GM10266 (cell line): ENCODE measurements at regions not wholly inside any gene's neighbourhood (a gene's known extent, or its start where the extent isn't known, plus 50 kb on each side); places are given as distances from the start of the nearest gene placed in this dataset.
"Not testable (repeated sequence)": the region's sequence is repeated elsewhere in the genome, so short reads cannot be mapped to it uniquely, and the experiment has no call there.

Experiments
- DNase-seq: peaks from one replicate; pipeline ENCODE4 v3.0.0; 2012; ENCODE audit errors: extremely low spot score
- CTCF ChIP-seq: IDR thresholded peaks from 2 replicates; pipeline ENCODE4 v1.5.1; 2012; ENCODE audit warnings: mild to moderate bottlenecking, low read depth; ENCODE audit not compliant: control insufficient read depth, insufficient read depth; ENCODE audit errors: missing control alignments

GRCh38 chr12:97701901-97702300 is 239.3 kb downstream of the RMST start:
- TF ChIP-seq CTCF: no peak
- no peak for DNase-seq

GRCh38 chr12:97711392-97711791 is 248.8 kb downstream of the RMST start:
- TF ChIP-seq CTCF: no peak
- no peak for DNase-seq

- TF ChIP-seq CTCF: no peak
- no peak for DNase-seq
These were observed 250.7 kb downstream of the RMST start for GRCh38 chr12:97713270-97713669.

- TF ChIP-seq CTCF: no peak
- DNase-seq: no peak
These were observed 251.5 kb downstream of the RMST start for GRCh38 chr12:97714107-97714563.

- no peak for DNase-seq
- no peak for TF ChIP-seq CTCF
These were observed 253.8 kb downstream of the RMST start for GRCh38 chr12:97716356-97716755.

GRCh38 chr12:97723801-97724200 is 261.2 kb downstream of the RMST start:
- not testable (repeated sequence) for DNase-seq

- no peak for TF ChIP-seq CTCF
These were observed 282.9 kb downstream of the RMST start for GRCh38 chr12:97745406-97746101.

GRCh38 chr12:97748298-97748697 is 285.7 kb downstream of the RMST start:
- no peak for TF ChIP-seq CTCF
- DNase-seq: no peak

More at GRCh38 chr12:97745406-97746101, 282.9 kb downstream of the RMST start:
- DNase-seq: no peak
